ENCODE measurements at regions not wholly inside any gene's neighbourhood (a gene's known extent, or its start where the extent isn't known, plus 50 kb on each side); places are given as distances from the start of the nearest gene placed in this dataset.

DNA sequence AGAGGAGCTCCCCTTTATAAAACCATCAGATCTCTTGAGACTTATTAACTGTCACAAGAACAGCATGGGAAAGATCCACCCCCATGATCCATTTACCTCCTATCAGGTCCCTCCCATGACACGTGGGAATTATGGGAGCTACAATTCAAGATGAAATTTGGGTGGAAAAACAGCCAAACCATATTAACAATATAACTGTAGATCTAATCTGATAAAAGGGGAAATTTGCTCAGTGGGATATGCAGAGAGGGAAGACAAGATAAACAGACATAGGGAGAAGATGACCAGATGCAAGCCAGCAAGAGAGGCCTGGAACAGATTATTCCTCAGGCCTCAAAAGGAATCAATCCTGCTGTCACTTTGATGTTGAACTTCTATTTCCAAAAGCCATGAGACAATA lies 841.5 kb downstream of the LRRIQ3 start:
- no peaks in the 10 kb centered on the region for H4K20me1 ChIP-seq (ENCODE audit: insufficient read depth)
- H3K4me2 ChIP-seq (ENCODE audit: low read length), result no peak overlapping the region
- TF ChIP-seq MXI1 (conservative IDR thresholded peaks at IDR 0.05; ENCODE audit: poor library complexity, severe bottlenecking) (no peak), EP300 (conservative IDR thresholded peaks at IDR 0.05; ENCODE audit: poor library complexity, severe bottlenecking) (no peak)
- no peaks in the 10 kb centered on the region for H3F3A ChIP-seq (ENCODE audit: insufficient read depth, low read length, poor library complexity, severe bottlenecking)
- H3K9me2 ChIP-seq (ENCODE audit: insufficient read depth, low read length), result no peaks in the 10 kb centered on the region
- no peaks in the 10 kb centered on the region for H3K9me3 ChIP-seq (ENCODE audit: low read length)
- no peak overlapping the region for H3K9ac ChIP-seq (ENCODE audit: low read length)
- no peak overlapping the region for H2AFZ ChIP-seq (ENCODE audit: low read depth, low read length)
- H3K4me3 ChIP-seq (ENCODE audit: low read length), result no peak overlapping the region
- no peaks in the 10 kb centered on the region for H3K36me3 ChIP-seq (ENCODE audit: insufficient read depth, low read length)
- no peak overlapping the region for H3K27ac ChIP-seq (ENCODE audit: low read length)
- no peaks in the 10 kb centered on the region for H3K27me3 ChIP-seq (ENCODE audit: insufficient read depth, low read depth, low read length)
- no peaks in the 10 kb centered on the region for H3K79me2 ChIP-seq (replicated peaks; ENCODE audit: insufficient read depth, low read length)

DNA sequence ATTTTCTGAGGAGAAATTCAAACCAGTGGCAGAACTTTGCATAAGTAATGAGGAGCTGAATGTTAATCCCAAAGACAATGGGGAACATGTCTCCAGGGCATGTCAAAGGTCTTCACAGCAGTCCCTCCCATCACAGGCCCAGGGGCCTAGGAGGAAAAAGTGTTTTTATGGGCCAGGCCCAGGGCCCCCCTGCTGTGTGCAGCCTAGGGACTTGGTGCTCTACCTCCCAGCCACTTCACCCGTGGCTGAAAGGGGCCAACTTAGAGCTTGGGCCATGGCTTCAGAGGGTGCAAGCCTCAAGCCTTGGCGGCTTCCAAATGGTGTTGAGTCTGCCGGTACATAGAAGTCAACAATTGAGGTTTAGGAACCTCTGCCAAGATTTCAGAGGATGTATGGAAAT lies 854.0 kb downstream of the LRRIQ3 start:
- H3K9ac ChIP-seq (ENCODE audit: low read length), result no peak overlapping the region
- H3K79me2 ChIP-seq (replicated peaks; ENCODE audit: insufficient read depth, low read length), result no peaks in the 10 kb centered on the region
- no peak overlapping the region for H2AFZ ChIP-seq (ENCODE audit: low read depth, low read length)
- H3K9me3 ChIP-seq (ENCODE audit: low read length), result no peaks in the 10 kb centered on the region
- no peak overlapping the region for H3K27ac ChIP-seq (ENCODE audit: low read length)
- no peaks in the 10 kb centered on the region for H3K9me2 ChIP-seq (ENCODE audit: insufficient read depth, low read length)
- no peaks in the 10 kb centered on the region for H4K20me1 ChIP-seq (ENCODE audit: insufficient read depth)
- no peaks in the 10 kb centered on the region for H3K36me3 ChIP-seq (ENCODE audit: insufficient read depth, low read length)
- no peaks in the 10 kb centered on the region for H3F3A ChIP-seq (ENCODE audit: insufficient read depth, low read length, poor library complexity, severe bottlenecking)
- H3K4me2 ChIP-seq (ENCODE audit: low read length), result no peak overlapping the region
- H3K27me3 ChIP-seq (ENCODE audit: insufficient read depth, low read depth, low read length), result no peaks in the 10 kb centered on the region
- no peak for TF ChIP-seq SMC3 (conservative IDR thresholded peaks at IDR 0.05; ENCODE audit: poor library complexity)
- no peak for TF ChIP-seq MXI1 (conservative IDR thresholded peaks at IDR 0.05; ENCODE audit: poor library complexity, severe bottlenecking)
- no peak overlapping the region for H3K4me3 ChIP-seq (ENCODE audit: low read length)

DNA sequence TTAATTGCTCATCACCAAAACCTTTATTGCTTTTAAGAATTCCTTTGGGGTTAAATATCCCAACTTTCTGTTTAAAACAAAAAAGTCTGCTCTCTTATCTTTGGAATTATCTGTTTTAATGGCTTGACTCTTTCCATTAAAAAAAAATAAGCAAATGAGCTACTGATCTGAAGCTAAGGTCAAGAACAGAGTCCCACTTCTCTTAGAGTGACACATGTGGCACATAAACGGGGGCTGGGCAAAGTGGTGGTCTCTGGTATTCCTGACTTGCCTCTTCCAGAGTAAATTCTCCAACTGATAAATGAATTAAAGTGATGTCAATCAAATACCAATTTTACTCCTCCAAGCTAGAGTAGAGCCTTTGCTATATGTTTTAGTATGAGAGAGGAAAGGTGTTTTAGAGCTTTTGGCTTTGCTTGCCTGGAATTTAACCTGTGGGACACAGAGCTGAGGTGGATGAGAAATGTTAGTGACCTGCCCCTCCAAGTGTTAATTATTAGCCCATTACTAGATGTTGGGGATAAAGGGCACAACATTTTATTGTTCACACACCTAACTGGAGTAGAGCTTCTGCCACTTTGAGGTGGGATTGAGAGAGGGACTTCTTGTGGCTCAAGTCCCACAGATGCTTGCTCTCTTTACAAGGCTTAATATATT lies 864.0 kb downstream of the LRRIQ3 start:
- H3K79me2 ChIP-seq (replicated peaks; ENCODE audit: insufficient read depth, low read length), result no peaks in the 10 kb centered on the region
- H3K27me3 ChIP-seq (ENCODE audit: insufficient read depth, low read depth, low read length), result no peaks in the 10 kb centered on the region
- no peak overlapping the region for H3K27ac ChIP-seq (ENCODE audit: low read length)
- no peak overlapping the region for H2AFZ ChIP-seq (ENCODE audit: low read depth, low read length)
- peaks cover 4% of the 10 kb centered on the region for H3K9me3 ChIP-seq (ENCODE audit: low read length)
- TF ChIP-seq EZH2 (IDR thresholded peaks at IDR 0.05; ENCODE audit: borderline replicate concordance, insufficient read depth, low read length, poor library complexity, severe bottlenecking) (no peak), RAD21 (conservative IDR thresholded peaks at IDR 0.05) (no peak), EP300 (conservative IDR thresholded peaks at IDR 0.05; ENCODE audit: poor library complexity, severe bottlenecking) (no peak), POLR2AphosphoS5 (IDR thresholded peaks at IDR 0.05) (no peak), TAF1 (IDR thresholded peaks at IDR 0.05; ENCODE audit: low read depth) (no peak), MXI1 (conservative IDR thresholded peaks at IDR 0.05; ENCODE audit: poor library complexity, severe bottlenecking) (no peak), SMC3 (conservative IDR thresholded peaks at IDR 0.05; ENCODE audit: poor library complexity) (no peak)
- TF ChIP-seq, protein P1, sequence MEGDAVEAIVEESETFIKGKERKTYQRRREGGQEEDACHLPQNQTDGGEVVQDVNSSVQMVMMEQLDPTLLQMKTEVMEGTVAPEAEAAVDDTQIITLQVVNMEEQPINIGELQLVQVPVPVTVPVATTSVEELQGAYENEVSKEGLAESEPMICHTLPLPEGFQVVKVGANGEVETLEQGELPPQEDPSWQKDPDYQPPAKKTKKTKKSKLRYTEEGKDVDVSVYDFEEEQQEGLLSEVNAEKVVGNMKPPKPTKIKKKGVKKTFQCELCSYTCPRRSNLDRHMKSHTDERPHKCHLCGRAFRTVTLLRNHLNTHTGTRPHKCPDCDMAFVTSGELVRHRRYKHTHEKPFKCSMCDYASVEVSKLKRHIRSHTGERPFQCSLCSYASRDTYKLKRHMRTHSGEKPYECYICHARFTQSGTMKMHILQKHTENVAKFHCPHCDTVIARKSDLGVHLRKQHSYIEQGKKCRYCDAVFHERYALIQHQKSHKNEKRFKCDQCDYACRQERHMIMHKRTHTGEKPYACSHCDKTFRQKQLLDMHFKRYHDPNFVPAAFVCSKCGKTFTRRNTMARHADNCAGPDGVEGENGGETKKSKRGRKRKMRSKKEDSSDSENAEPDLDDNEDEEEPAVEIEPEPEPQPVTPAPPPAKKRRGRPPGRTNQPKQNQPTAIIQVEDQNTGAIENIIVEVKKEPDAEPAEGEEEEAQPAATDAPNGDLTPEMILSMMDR (IDR thresholded peaks at IDR 0.05; ENCODE audit: poor library complexity, severe bottlenecking), result no peak
- TF ChIP-seq, protein P2, sequence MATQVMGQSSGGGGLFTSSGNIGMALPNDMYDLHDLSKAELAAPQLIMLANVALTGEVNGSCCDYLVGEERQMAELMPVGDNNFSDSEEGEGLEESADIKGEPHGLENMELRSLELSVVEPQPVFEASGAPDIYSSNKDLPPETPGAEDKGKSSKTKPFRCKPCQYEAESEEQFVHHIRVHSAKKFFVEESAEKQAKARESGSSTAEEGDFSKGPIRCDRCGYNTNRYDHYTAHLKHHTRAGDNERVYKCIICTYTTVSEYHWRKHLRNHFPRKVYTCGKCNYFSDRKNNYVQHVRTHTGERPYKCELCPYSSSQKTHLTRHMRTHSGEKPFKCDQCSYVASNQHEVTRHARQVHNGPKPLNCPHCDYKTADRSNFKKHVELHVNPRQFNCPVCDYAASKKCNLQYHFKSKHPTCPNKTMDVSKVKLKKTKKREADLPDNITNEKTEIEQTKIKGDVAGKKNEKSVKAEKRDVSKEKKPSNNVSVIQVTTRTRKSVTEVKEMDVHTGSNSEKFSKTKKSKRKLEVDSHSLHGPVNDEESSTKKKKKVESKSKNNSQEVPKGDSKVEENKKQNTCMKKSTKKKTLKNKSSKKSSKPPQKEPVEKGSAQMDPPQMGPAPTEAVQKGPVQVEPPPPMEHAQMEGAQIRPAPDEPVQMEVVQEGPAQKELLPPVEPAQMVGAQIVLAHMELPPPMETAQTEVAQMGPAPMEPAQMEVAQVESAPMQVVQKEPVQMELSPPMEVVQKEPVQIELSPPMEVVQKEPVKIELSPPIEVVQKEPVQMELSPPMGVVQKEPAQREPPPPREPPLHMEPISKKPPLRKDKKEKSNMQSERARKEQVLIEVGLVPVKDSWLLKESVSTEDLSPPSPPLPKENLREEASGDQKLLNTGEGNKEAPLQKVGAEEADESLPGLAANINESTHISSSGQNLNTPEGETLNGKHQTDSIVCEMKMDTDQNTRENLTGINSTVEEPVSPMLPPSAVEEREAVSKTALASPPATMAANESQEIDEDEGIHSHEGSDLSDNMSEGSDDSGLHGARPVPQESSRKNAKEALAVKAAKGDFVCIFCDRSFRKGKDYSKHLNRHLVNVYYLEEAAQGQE (IDR thresholded peaks at IDR 0.05; ENCODE audit: borderline replicate concordance), result no peak
- H3K9ac ChIP-seq (ENCODE audit: low read length), result no peak overlapping the region
- H3K9me2 ChIP-seq (ENCODE audit: insufficient read depth, low read length), result no peaks in the 10 kb centered on the region
- H3K4me3 ChIP-seq (ENCODE audit: low read length), result no peak overlapping the region
- H3K4me2 ChIP-seq (ENCODE audit: low read length), result no peak overlapping the region
- no peaks in the 10 kb centered on the region for H3F3A ChIP-seq (ENCODE audit: insufficient read depth, low read length, poor library complexity, severe bottlenecking)
- H4K20me1 ChIP-seq (ENCODE audit: insufficient read depth), result no peaks in the 10 kb centered on the region
- no peaks in the 10 kb centered on the region for H3K36me3 ChIP-seq (ENCODE audit: insufficient read depth, low read length)
